DOHH2 (cell line): ENCODE measurements at regions not wholly inside any gene's neighbourhood (a gene's known extent, or its start where the extent isn't known, plus 50 kb on each side); places are given as distances from the start of the nearest gene placed in this dataset.
A peak's percentile ranks its signal among the peaks of the same experiment; 100 is the strongest.

ENCODE experiments used
- H3F3A ChIP-seq: fragments of 200-600 bp; sonication (generic), shearing (Covaris generic); 2 replicates; pipeline ENCODE4 v1.6.0; 2016; ENCODE audit warnings: antibody characterized with exemption, mild to moderate bottlenecking; ENCODE audit not compliant: control insufficient read depth, insufficient read depth
- H3K27ac ChIP-seq: fragments of 200-600 bp; sonication (generic); 2 replicates; pipeline ENCODE4 v1.5.1; 2014; ENCODE audit warnings: low read depth, mild to moderate bottlenecking, low read length, moderate library complexity
- H3K27me3 ChIP-seq: fragments of 200-600 bp; sonication (generic); 2 replicates; pipeline ENCODE4 v1.6.1; 2014; ENCODE audit warnings: mild to moderate bottlenecking, low read length, mixed read lengths; ENCODE audit not compliant: control insufficient read depth
- H3K36me3 ChIP-seq: fragments of 200-600 bp; sonication (generic); 2 replicates; pipeline ENCODE4 v1.6.1; 2014; ENCODE audit warnings: mild to moderate bottlenecking, low read length, moderate library complexity, mixed read lengths; ENCODE audit not compliant: control insufficient read depth
- H3K4me1 ChIP-seq: fragments of 200-600 bp; sonication (generic); 2 replicates; pipeline ENCODE4 v1.6.1; 2014; ENCODE audit warnings: mild to moderate bottlenecking, low read length, mixed read lengths; ENCODE audit not compliant: control insufficient read depth
- H3K4me2 ChIP-seq: fragments of 200-600 bp; sonication (generic); 2 replicates; pipeline ENCODE4 v1.6.0; 2014; ENCODE audit warnings: mild to moderate bottlenecking, low read length, moderate library complexity
- H3K4me3 ChIP-seq: fragments of 200-600 bp; sonication (generic); 2 replicates; pipeline ENCODE4 v1.5.1; 2014; ENCODE audit warnings: mild to moderate bottlenecking, low read length, mixed read lengths
- H3K79me2 ChIP-seq: fragments of 200-600 bp; sonication (generic); 2 replicates; pipeline ENCODE4 v1.6.1; 2014; ENCODE audit warnings: mild to moderate bottlenecking, low read length, mixed read lengths; ENCODE audit not compliant: control insufficient read depth
- H3K9me2 ChIP-seq: fragments of 200-600 bp; sonication (generic); replicated peaks from 2 replicates; pipeline ENCODE4 v1.6.1; 2014; ENCODE audit warnings: mild to moderate bottlenecking, low read length, mixed read lengths; ENCODE audit not compliant: control insufficient read depth
- H3K9me3 ChIP-seq: fragments of 200-600 bp; sonication (generic); 2 replicates; pipeline ENCODE4 v1.6.1; 2014; ENCODE audit warnings: antibody characterized with exemption, low read length, mixed read lengths; ENCODE audit not compliant: control insufficient read depth, insufficient read depth
- H4K20me1 ChIP-seq: fragments of 200-600 bp; sonication (generic); 2 replicates; pipeline ENCODE4 v1.6.0; 2014; ENCODE audit warnings: low read depth, mild to moderate bottlenecking, antibody characterized with exemption, low read length, moderate library complexity; ENCODE audit not compliant: control insufficient read depth, insufficient read depth
- EZH2phosphoT487 ChIP-seq: fragments of 200-600 bp; sonication (generic); IDR thresholded peaks from 2 replicates; pipeline ENCODE4 v1.6.1; 2017; ENCODE audit warnings: borderline replicate concordance, mild to moderate bottlenecking, antibody characterized with exemption, low read length, moderate library complexity, mixed read lengths
- TF ChIP-seq, protein P1 (sequence below): fragments of 200-600 bp; sonication (generic); IDR thresholded peaks from one replicate; pipeline ENCODE4 v1.5.1; 2014; ENCODE audit warnings: antibody characterized with exemption, mild to moderate bottlenecking, low read depth, low read length; ENCODE audit not compliant: poor library complexity, severe bottlenecking

- no peak overlapping the region for H3K4me3 ChIP-seq
- no peaks in the 10 kb centered on the region for H3K79me2 ChIP-seq
- H3K27ac ChIP-seq: no peak overlapping the region
- no peaks in the 10 kb centered on the region for H3K9me2 ChIP-seq
- H3K27me3 ChIP-seq: peaks cover 3% of the 10 kb centered on the region
- H4K20me1 ChIP-seq: no peaks in the 10 kb centered on the region
- H3K9me3 ChIP-seq: no peaks in the 10 kb centered on the region
- no peaks in the 10 kb centered on the region for H3F3A ChIP-seq
- no peaks in the 10 kb centered on the region for H3K36me3 ChIP-seq
- no peaks in the 10 kb centered on the region for H3K4me1 ChIP-seq
- TF ChIP-seq EZH2phosphoT487: no peak
- TF ChIP-seq, protein P1, sequence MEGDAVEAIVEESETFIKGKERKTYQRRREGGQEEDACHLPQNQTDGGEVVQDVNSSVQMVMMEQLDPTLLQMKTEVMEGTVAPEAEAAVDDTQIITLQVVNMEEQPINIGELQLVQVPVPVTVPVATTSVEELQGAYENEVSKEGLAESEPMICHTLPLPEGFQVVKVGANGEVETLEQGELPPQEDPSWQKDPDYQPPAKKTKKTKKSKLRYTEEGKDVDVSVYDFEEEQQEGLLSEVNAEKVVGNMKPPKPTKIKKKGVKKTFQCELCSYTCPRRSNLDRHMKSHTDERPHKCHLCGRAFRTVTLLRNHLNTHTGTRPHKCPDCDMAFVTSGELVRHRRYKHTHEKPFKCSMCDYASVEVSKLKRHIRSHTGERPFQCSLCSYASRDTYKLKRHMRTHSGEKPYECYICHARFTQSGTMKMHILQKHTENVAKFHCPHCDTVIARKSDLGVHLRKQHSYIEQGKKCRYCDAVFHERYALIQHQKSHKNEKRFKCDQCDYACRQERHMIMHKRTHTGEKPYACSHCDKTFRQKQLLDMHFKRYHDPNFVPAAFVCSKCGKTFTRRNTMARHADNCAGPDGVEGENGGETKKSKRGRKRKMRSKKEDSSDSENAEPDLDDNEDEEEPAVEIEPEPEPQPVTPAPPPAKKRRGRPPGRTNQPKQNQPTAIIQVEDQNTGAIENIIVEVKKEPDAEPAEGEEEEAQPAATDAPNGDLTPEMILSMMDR: no peak
- H3K4me2 ChIP-seq: no peak overlapping the region
Observed at GRCh38 chr5:39992617-39993202, 567.9 kb upstream of the DAB2 start.

DNA sequence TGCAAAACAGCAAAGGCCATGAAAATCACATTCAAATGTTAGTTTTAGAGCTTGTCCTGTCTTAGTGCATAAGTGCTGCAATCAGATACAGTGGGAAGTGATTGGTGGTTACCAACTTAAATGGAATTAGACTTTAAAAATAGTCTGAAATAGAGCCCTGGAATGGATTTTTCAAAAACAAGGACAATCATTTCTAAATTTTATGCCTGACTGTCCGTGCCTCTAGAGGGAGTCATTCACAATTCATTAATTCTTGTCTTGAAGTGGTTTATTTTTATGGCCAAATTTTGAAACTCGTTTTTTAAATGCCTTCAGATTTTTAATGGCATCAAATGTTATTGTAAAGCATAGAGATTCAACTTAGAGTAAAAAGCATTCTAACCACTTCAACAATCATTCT lies 561.8 kb upstream of the DAB2 start:
- Histone ChIP-seq H3K4me3 (no peak overlapping the region), H3K9me2 (no peaks in the 10 kb centered on the region), H3K79me2 (no peaks in the 10 kb centered on the region), H3K4me2 (no peak overlapping the region), H3K27ac (no peak overlapping the region), H3K36me3 (no peaks in the 10 kb centered on the region), H3K27me3 (no peaks in the 10 kb centered on the region; the same call in 1 of the 2 replicates), H3K4me1 (no peaks in the 10 kb centered on the region), H4K20me1 (no peaks in the 10 kb centered on the region), H3F3A (no peaks in the 10 kb centered on the region), H3K9me3 (no peaks in the 10 kb centered on the region)
- TF ChIP-seq, protein P1: peak; percentile 11
- no peak for TF ChIP-seq EZH2phosphoT487

GRCh38 chr5:39980056-39980455 lies 555.3 kb upstream of the DAB2 start:
- Histone ChIP-seq H3K4me1 (no peaks in the 10 kb centered on the region), H3K4me2 (no peak overlapping the region), H3K4me3 (no peak overlapping the region), H3K27me3 (no peaks in the 10 kb centered on the region), H3F3A (no peaks in the 10 kb centered on the region), H3K9me2 (no peaks in the 10 kb centered on the region), H3K27ac (no peak overlapping the region), H3K36me3 (no peaks in the 10 kb centered on the region), H3K79me2 (no peaks in the 10 kb centered on the region), H4K20me1 (no peaks in the 10 kb centered on the region), H3K9me3 (no peaks in the 10 kb centered on the region)
- TF ChIP-seq, protein P1: no peak
- no peak for TF ChIP-seq EZH2phosphoT487
